ENCODE measurements at regions not wholly inside any gene's neighbourhood (a gene's known extent, or its start where the extent isn't known, plus 50 kb on each side); places are given as distances from the start of the nearest gene placed in this dataset.

DNA sequence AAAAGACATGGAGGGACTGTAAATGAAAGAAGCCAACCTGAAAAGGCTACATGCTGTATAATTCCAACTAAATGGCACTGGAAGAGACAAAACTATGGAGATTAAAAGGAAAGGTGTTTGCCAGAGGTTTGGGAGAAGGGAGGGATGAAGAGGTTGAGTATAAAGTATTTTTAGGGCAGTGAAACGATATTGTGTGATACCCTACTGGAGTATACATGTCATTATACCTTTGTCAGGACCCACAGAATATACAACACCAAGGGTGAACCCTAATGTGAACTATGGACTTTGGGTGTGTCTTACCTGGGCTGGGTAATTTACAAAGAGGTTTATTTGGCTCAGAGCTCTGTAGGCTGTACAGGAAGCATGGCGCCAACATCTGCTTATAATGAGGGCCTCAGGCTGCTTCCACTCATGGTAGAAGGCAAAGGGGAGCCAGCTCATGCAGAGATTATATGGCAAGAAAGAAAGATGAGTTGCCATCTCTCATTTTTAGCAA is 73.4 kb downstream of the CD2 start:
- peaks cover 0 to 14% (median 3%) of the 10 kb centered on the region in 5 donors for H3K4me1 ChIP-seq (ENCODE audit: control insufficient read depth in 5 of 5, insufficient read depth in 5 of 5, low read length in 5 of 5)
- no peak for DNase-seq
- WGBS, 2 donors = 95 to 98% methylated on average over 2 of the region's 2 CpGs
- no peak overlapping the region for H3K27ac ChIP-seq (ENCODE audit: low read depth in 1 of 2, low read length in 1 of 2)
- TF ChIP-seq, protein P1, sequence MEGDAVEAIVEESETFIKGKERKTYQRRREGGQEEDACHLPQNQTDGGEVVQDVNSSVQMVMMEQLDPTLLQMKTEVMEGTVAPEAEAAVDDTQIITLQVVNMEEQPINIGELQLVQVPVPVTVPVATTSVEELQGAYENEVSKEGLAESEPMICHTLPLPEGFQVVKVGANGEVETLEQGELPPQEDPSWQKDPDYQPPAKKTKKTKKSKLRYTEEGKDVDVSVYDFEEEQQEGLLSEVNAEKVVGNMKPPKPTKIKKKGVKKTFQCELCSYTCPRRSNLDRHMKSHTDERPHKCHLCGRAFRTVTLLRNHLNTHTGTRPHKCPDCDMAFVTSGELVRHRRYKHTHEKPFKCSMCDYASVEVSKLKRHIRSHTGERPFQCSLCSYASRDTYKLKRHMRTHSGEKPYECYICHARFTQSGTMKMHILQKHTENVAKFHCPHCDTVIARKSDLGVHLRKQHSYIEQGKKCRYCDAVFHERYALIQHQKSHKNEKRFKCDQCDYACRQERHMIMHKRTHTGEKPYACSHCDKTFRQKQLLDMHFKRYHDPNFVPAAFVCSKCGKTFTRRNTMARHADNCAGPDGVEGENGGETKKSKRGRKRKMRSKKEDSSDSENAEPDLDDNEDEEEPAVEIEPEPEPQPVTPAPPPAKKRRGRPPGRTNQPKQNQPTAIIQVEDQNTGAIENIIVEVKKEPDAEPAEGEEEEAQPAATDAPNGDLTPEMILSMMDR (IDR thresholded peaks at IDR 0.05; ENCODE audit: control extremely low read depth, extremely low read depth) = no peak
- no peak overlapping the region for H3K4me3 ChIP-seq
- ATAC-seq (ENCODE audit: insufficient read depth, low FRiP score) = no peak
- H3K9ac ChIP-seq (ENCODE audit: insufficient read depth in 1 of 2, low read length in 2 of 2) = no peak overlapping the region
- H3K36me3 ChIP-seq (ENCODE audit: control insufficient read depth in 4 of 4, insufficient read depth in 4 of 4, low read length in 4 of 4) = no peaks in the 10 kb centered on the region
- no peaks in the 10 kb centered on the region for H3K9me3 ChIP-seq (ENCODE audit: control insufficient read depth in 4 of 4, insufficient read depth in 3 of 4, low read length in 3 of 4)
- H3K27me3 ChIP-seq (ENCODE audit: control insufficient read depth in 3 of 3, insufficient read depth in 3 of 3, low read length in 2 of 3) = no peaks in the 10 kb centered on the region

DNA sequence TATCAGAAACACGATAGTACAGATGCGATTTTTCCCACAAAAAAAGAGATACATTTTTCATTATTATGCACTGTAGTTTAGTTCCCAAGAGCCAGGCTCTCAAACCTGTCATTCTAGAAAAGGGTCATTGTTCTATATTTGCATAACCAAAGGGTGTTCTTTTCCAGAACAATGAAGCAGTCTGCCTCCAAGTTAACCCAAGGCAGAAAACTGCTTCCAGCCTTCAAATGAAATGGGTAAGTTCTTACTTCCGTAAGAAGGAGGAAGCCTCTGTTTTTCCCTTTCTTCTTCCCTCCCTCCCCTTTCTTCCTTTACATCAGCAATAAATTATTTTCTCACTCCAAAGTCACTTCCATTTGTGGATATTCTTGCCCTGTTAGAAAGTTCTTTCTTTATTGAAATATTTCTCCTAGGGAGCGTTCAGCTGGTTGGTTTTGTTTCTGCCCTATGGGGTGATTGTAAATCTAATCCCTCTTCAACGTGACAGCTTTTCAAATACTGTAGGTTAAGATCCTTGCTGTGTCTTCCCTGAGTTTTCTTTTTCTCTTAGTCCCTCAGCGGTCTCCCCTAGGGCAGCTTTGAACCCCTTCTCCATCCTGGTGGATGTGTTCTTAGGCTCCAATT is 77.3 kb upstream of the PTGFRN start:
- Histone ChIP-seq H3K9ac (ENCODE audit: insufficient read depth in 1 of 2, low read length in 2 of 2) (no peak overlapping the region), H3K4me1 (ENCODE audit: control insufficient read depth in 5 of 5, insufficient read depth in 5 of 5, low read length in 5 of 5) (no peaks in the 10 kb centered on the region), H3K36me3 (ENCODE audit: control insufficient read depth in 4 of 4, insufficient read depth in 4 of 4, low read length in 4 of 4) (no peaks in the 10 kb centered on the region), H3K27ac (ENCODE audit: low read depth in 1 of 2, low read length in 1 of 2) (no peak overlapping the region), H3K4me3 (no peak overlapping the region), H3K9me3 (ENCODE audit: control insufficient read depth in 4 of 4, insufficient read depth in 3 of 4, low read length in 3 of 4) (peaks cover 0 to 5% (median 0%) of the 10 kb centered on the region in 4 donors), H3K27me3 (ENCODE audit: control insufficient read depth in 3 of 3, insufficient read depth in 3 of 3, low read length in 2 of 3) (no peaks in the 10 kb centered on the region)
- DNase-seq (no peak), ATAC-seq (ENCODE audit: insufficient read depth, low FRiP score) (no peak)
- TF ChIP-seq, protein P1 (IDR thresholded peaks at IDR 0.05; ENCODE audit: control extremely low read depth, extremely low read depth) = no peak
- 64 to 69% methylated on average over 6 of the region's 6 CpGs for WGBS, 2 donors

DNA sequence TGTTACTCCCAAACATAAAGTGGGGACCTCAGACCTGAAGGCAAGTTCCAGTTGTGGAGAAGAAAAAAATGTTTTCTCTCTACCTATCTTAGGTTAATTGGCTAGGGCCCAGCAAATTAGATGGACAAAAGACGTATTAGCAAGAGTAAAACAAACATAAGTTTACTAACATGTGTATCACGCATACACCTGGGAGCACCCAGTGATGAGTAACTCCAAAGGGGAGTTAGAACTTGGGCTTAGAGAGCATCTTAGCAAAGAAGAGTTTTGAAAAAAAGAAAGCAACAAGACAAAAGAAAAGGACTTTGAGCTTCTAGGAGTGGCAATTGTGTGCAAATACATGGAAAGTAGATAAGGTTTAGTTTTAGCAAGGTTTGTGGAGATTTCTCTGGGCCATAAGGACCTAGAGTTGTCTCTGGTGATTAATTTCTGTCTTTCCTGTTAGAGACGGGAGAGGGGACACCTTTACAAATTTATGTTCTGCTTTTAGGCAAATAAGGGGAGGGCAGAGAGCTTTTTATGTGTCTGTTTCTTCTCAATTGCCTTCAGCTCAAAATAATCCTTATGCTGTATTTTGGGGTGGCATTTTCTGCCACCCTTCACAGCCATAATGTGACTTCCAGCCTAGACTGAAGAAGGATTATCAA is 76.7 kb upstream of the PTGFRN start:
- TF ChIP-seq, protein P1 (IDR thresholded peaks at IDR 0.05; ENCODE audit: control extremely low read depth, extremely low read depth) = no peak
- Histone ChIP-seq H3K4me1 (ENCODE audit: control insufficient read depth in 5 of 5, insufficient read depth in 5 of 5, low read length in 5 of 5) (no peaks in the 10 kb centered on the region), H3K9me3 (ENCODE audit: control insufficient read depth in 4 of 4, insufficient read depth in 3 of 4, low read length in 3 of 4) (peaks cover 0 to 8% (median 0%) of the 10 kb centered on the region in 4 donors), H3K27me3 (ENCODE audit: control insufficient read depth in 3 of 3, insufficient read depth in 3 of 3, low read length in 2 of 3) (no peaks in the 10 kb centered on the region), H3K4me3 (no peak overlapping the region), H3K9ac (ENCODE audit: insufficient read depth in 1 of 2, low read length in 2 of 2) (no peak overlapping the region), H3K36me3 (ENCODE audit: control insufficient read depth in 4 of 4, insufficient read depth in 4 of 4, low read length in 4 of 4) (no peaks in the 10 kb centered on the region), H3K27ac (ENCODE audit: low read depth in 1 of 2, low read length in 1 of 2) (no peak overlapping the region)
- DNase-seq = no peak
- no peak for ATAC-seq (ENCODE audit: insufficient read depth, low FRiP score)
- 64 to 65% methylated on average over 3 of the region's 3 CpGs for WGBS, 2 donors

All from lung (tissue), 11 donors.